K562 (cell line): ENCODE measurements at regions not wholly inside any gene's neighbourhood (a gene's known extent, or its start where the extent isn't known, plus 50 kb on each side); places are given as distances from the start of the nearest gene placed in this dataset.

ENCODE experiments used
- CHD1 ChIP-seq: fragments of 200-600 bp; sonication (generic); IDR thresholded peaks from one replicate; pipeline ENCODE4 v1.6.1; 2012; ENCODE audit warnings: mild to moderate bottlenecking, moderate library complexity, low read length, inconsistent platforms
- CTCF ChIP-seq, 3 experiments: IDR thresholded peaks in 2 of 3; conservative IDR thresholded peaks in 1 of 3; 2 replicates each; pipeline ENCODE4 v1.5.1; 2011 to 2012; ENCODE audit warnings: low read length in 3 of 3, mild to moderate bottlenecking in 3 of 3, control low read depth in 2 of 3, improper control_type of control experiment in 1 of 3, inconsistent platforms in 1 of 3, low read depth in 1 of 3, mixed read lengths in 1 of 3, moderate library complexity in 1 of 3; ENCODE audit not compliant: insufficient read depth in 2 of 3
- EP300 ChIP-seq: IDR thresholded peaks from 2 replicates; pipeline ENCODE4 v1.6.1; 2012; ENCODE audit warnings: low read length, improper control_type of control experiment
- FOXK2 ChIP-seq, 2 experiments: fragments of 450-650 bp; IDR thresholded peaks in 1 of 2; conservative IDR thresholded peaks in 1 of 2; 2 replicates each; pipeline ENCODE4 v1.6.1; 2016; ENCODE audit warnings: low read depth in 2 of 2, mild to moderate bottlenecking in 1 of 2
- GATAD2A ChIP-seq: fragments of 450-650 bp; IDR thresholded peaks from 2 replicates; pipeline ENCODE4 v1.6.1; 2017
- IRF9 ChIP-seq: fragments of 450-650 bp; IDR thresholded peaks from 2 replicates; pipeline ENCODE4 v1.6.1; 2016; ENCODE audit warnings: missing biosample characterization, missing genetic modification characterization
- KAT8 ChIP-seq: fragments of 450-650 bp; IDR thresholded peaks from 2 replicates; pipeline ENCODE4 v1.6.1; 2016; ENCODE audit warnings: low read depth, mild to moderate bottlenecking
- MYC ChIP-seq, 2 experiments: fragments of 250-450 bp in 1 of 2; sonication (Bioruptor Pico) in 1 of 2; IDR thresholded peaks; 2 replicates each; pipeline versions ENCODE4 v1.5.1 to v1.6.1; 2012 to 2021; ENCODE audit warnings: low read depth in 2 of 2, borderline replicate concordance in 1 of 2, improper control_type of control experiment in 1 of 2, low read length in 1 of 2, mild to moderate bottlenecking in 1 of 2, moderate library complexity in 1 of 2
- POLR2A ChIP-seq: fragments of 450-650 bp; conservative IDR thresholded peaks from 2 replicates; pipeline ENCODE4 v1.6.1; 2016
- RAD21 ChIP-seq, 2 experiments: fragments of 250-450 bp in 1 of 2; fragments of 450-650 bp in 1 of 2; sonication (Bioruptor Pico) in 1 of 2; formaldehyde crosslinking in 1 of 2; IDR thresholded peaks in 1 of 2; conservative IDR thresholded peaks in 1 of 2; 2 replicates each; pipeline versions ENCODE4 v1.4.0 to v1.8.0; 2020 to 2022; ENCODE audit warnings: mild to moderate bottlenecking in 2 of 2, moderate library complexity in 1 of 2
- ZBTB49 ChIP-seq: sonication (generic); formaldehyde crosslinking; IDR thresholded peaks from 2 replicates; pipeline ENCODE4 v1.8.0; 2022; ENCODE audit warnings: missing genetic modification reagents, mild to moderate bottlenecking, borderline replicate concordance
- ZNF274 ChIP-seq: IDR thresholded peaks from 2 replicates; pipeline ENCODE4 v1.6.1; 2011; ENCODE audit warnings: low read depth, mild to moderate bottlenecking, low read length, moderate library complexity, borderline replicate concordance
- ZNF561 ChIP-seq: fragments of 450-650 bp; formaldehyde crosslinking; conservative IDR thresholded peaks from 2 replicates; pipeline ENCODE4 v1.4.0; 2020; ENCODE audit warnings: mild to moderate bottlenecking, moderate library complexity

- TF ChIP-seq IRF9 (tag) (no peak), MYC (IDR thresholded peaks at IDR 0.05; ENCODE audit: low read depth, low read length) (no peak), MYC (CRISPR knock-in tag; IDR thresholded peaks at IDR 0.05; ENCODE audit: borderline replicate concordance, low read depth) (no peak), CTCF (IDR thresholded peaks at IDR 0.05 in 2 of 3, conservative IDR thresholded peaks at IDR 0.05 in 1 of 3; ENCODE audit: insufficient read depth in 2 of 3, low read depth in 1 of 3, low read length in 3 of 3) (no peak), GATAD2A (no peak), ZNF274 (no peak), POLR2A (no peak), ZBTB49 (CRISPR knock-in tag) (no peak), KAT8 (no peak), CHD1 (no peak), ZNF561 (CRISPR knock-in tag) (no peak), FOXK2 (conservative IDR thresholded peaks at IDR 0.05 in 1 of 2, IDR thresholded peaks at IDR 0.05 in 1 of 2; ENCODE audit: low read depth in 2 of 2) (no peak), EP300 (no peak), RAD21 (CRISPR knock-in tag; conservative IDR thresholded peaks at IDR 0.05 in 1 of 2, IDR thresholded peaks at IDR 0.05 in 1 of 2) (no peak)
These were observed 279.1 kb downstream of the BTG1 start for GRCh38 chr12:91866566-91866965.
